Stimulated activated CD8-positive, alpha-beta memory T cell treated with anti-CD3 and anti-CD28 coated beads, Interleukin-15, amount 100 ng/mL, for 24 hours (primary cell): ENCODE measurements at regions not wholly inside any gene's neighbourhood (a gene's known extent, or its start where the extent isn't known, plus 50 kb on each side); places are given as distances from the start of the nearest gene placed in this dataset.

ENCODE experiments used
- DNase-seq: peaks from one replicate; pipeline ENCODE4 v3.0.0-alpha.2; 2020; ENCODE audit warnings: low read depth

DNA sequence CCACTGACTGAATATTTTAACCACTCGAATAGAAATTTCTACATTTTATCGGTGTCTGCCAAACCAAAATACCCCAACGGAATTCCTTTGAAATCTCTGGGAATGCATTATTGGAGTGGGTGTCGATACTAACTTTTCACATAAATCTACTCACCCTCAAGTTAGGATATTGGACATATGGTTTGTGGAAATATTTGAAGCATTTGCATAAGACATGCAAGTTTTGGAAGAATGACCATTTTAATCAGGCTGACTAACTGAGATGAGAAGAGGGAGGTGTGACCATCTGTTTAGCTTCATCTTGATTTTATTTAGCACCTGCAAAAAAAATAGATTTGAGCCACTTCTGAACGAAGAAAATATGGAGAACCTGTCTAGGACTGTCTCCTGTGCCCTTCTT is 61.2 kb downstream of the KLF6 start:
- DNase-seq: no peak

DNA sequence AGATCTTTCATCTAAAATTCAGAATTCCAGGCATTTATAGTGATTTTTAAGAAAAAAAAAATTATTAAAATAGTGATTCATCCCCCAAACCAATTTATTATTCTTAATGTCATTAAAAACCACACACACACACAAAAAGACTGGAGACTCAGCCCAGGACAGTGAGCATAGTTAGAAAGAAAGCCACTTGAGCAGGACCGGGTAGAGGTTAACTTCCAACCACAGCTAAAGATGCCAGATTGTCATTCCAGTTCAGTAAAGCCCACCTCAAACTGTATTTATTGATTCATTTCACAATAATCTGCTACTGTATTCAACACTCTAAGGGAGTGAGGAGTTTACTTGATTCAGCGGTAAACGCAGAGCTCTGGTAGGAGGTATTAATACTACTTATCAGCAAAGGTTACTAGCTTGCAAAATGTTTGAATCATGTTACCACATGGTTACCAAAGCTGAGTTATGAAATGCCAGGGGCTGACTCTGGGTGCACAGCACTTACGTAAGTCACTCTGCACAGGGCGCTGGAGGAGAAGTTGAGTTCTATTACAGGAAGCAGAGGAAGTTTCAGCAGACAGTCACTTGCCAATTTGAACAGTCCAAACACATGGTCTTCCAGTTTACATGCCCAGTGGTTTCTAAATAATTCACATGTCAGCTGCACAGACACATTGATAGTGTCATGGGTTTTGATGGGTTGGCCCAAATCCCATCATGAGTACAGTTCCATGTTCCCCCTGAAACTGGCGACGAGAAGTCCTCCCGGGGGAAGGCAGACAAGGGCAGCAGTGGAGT is 64.6 kb downstream of the KLF6 start:
- DNase-seq: no peak

DNA sequence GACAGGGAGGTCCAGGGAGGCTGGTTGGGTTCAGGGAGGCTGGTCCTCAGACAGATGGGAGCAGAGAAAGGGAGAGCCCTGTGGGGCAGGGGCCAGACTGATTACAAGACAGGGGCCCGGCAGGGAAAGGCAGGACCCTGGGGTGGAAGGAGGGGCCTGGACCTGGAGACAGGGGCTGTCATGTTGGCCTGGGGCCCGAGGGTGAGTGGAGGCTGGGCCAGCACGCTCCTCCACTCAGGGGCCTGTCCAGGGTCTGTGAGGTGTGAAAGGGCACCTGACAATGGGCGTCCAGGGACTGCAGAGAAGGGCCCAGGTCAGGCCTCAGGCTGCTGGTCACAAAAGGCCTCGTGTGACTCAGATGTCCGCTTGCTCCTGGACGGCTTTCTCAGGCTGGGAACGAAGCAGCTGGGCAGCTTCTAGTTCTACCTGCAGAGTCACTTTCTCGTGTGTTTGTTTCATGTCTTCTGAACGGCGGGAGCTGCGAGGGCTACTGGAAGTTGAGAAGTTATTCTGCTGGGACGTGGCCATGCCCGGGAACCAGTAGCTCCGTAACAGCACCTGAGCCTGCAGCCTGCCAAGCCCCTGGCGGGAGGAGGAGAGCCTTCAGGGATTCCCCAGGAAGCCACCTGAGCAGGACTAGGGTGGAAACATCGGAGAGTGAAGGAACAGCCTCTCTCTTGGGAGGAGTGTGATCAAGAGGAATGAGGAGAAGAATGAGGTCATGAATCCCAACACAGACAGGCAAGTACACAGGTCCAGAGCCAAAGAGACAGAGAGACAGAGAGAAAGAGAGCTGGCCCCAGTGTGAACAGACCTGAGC is 65.8 kb downstream of the KLF6 start:
- no peak for DNase-seq

DNA sequence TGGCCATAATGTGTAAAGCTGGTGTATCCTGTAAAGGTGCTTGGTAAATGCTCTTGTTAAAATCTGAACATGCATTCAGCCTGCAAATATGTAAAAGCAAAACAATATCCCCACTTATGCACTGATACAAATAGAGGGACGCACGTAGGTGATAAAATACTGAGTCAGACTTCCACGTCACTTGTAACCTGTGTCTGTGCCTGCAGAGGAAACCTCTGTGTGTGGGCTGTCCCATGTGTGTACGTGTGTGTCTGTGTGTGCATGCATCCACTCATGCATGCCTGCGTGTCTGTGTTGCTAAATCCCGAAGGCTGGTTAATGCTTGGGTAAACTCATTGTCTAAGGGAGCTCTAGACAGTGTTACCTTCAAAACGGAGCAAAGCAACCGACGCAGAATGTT is 68.9 kb downstream of the KLF6 start:
- DNase-seq: no peak

DNA sequence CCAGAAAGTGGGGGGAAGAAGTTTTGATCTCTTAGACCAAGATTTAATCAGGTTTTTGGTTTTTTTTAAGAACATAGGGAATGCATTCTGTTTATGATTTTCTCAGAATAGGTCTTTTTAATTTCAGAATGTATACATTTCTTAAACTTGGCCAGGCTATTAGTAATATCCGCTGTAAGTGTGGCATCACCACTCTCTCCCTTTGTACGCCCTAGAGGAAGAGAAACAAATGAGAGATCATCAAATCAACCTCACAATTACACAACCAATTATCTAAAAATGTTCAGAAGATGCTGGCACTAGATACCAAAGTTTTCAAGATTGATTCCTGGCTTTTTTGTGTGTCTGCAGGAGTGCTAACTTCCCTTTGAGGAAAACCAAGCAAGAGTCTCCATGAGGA is 70.0 kb downstream of the KLF6 start:
- no peak for DNase-seq

DNA sequence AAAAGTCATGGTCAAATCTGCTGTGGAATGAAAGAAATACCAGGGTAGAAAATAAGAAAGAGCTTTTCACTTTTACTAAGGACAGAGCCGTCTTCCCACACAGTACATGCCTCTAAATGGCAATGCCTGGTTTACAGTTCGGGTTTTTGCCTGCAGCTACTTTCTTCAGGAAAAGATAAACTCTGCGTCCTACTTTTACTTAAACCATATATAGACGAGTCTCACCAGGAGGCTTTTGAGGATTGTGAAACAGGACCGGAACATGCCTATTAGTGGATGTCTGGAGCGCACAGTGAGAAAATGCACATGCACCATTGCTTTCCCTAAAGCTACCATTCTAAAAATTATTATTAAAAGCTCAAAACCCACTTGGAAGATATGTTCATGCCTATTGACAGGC is 70.5 kb downstream of the KLF6 start:
- no peak for DNase-seq

DNA sequence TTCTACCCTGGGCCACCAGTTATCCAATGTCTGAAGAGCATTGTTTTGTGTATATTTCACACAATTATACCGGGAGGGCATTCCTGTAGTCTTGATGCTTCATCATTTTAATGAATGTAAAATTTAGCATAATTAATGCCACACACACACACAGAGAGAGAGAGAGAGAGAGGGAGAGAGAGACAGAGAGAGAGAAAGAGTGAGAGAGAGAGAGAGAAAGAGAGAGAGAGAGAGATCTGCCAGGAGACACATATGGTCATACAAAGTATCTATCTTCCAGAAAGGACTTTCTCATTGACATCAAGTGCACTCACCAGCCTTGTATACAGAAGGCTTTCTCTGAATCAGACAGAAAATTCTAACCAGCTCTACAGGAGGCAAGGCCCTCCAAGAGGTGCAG is 72.3 kb downstream of the KLF6 start:
- no peak for DNase-seq

DNA sequence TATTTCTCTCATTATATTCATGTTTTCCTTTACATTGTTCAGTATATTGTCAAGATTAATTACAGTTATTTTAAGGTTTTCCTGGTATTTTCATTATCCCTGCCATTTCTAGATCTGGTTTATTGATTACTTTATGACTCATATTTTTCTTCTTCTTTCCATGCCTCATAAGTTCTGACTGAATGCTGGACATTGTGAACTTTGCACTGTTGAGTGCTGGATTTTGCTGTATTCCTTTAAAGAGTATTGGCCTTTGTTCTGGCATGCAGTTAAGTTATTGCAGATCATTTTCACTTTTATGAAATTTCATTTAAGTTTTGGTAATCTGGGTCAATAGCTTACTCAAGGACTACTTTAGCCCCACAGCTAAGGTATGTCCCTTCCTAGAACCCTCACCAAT is 73.1 kb downstream of the KLF6 start:
- DNase-seq: no peak

DNA sequence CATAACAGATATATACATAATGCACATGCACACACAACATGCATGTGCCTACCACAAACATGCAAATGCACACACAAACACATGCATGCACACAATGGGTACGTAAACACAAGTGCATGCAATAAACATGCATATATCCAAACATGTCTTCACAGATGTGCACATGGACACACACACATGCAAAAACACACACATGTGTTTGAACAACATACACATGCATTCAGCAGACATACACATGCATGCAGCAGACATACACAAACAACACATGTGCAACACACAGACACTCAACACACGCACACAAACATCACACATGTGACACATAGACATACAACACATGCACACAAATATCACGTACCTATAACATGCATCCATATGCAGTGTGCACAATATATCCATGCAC is 74.2 kb downstream of the KLF6 start:
- no peak for DNase-seq

DNA sequence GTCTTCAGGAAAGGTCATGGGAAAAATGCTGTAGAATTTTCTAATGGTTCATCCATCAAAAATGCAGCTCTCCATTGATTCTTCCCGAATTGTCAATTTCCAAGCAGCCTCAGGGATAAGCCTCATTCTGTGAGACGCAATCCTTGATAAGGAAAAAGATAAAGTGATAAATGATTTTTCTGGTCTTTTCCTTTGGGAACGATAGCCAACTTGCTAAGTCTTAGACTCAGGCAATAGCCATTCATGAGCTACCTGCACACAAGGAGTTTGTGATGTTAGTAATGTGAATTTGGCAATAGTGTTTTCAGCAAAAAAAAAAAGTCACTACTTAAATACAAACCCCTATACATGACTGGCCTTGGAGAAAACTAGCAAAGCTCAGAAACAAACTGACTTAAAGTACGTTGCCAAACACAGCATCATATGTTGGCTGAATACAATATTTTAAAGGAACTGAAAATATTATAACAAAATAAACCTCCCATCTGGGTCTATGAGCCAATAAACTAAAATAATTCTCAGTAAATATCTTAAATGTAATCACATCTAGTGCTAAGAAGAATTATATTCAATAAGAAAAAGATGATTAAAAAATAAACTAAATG is 75.5 kb downstream of the KLF6 start:
- DNase-seq: no peak

DNA sequence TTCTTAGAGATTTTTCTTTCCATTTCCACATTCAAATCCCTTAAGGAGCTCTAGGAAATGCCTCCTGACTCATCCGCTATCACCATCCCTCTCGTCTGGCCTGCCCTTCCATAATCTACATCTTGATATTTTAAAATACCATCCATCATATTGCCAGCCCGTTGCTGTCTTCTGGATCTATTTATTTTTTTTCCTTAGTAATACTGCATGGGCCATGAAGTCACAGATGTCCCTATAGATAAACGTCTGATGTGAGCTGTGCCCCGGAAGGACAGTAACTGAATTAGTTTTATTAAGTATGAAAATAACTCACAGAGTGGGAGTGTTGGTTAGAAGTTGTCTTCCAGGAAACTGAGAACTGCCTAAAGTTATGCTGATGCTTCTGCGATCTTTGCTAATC is 76.2 kb downstream of the KLF6 start:
- DNase-seq: no peak

DNA sequence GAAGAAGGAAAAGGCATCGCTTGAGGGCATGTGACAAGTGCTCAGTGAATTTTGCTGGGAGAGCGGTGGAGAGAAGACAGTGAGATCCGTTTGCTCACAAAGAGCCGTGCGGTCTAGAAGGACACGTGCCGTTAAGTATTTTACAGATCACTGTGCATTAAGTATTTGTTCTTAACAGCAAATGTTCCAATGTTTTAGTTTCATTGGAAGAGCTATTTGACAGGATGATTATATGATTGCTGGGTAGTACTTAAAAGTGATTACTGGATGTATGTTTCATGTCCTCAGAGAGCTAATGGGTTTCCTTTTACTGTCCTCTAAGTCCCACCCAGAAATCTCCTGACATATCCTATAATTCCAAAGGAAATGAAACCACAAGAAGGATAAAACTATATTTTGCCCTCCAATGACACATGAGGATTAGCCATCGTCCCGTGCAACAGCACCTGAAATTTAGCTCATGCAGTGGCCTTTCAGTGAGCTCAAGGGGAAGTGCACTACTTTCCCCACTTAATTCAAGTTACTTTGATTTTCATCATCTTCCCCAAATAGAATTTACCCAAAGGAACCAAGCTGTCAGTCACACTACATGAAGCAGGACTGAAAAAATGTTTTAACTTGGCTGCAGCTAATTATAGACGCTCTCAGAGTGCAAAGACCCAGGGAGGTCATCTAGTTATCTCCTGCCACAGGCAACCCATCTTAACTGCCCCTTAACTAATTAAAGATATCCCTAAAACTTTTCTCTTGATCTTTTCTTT is 80.3 kb downstream of the KLF6 start:
- DNase-seq: no peak

DNA sequence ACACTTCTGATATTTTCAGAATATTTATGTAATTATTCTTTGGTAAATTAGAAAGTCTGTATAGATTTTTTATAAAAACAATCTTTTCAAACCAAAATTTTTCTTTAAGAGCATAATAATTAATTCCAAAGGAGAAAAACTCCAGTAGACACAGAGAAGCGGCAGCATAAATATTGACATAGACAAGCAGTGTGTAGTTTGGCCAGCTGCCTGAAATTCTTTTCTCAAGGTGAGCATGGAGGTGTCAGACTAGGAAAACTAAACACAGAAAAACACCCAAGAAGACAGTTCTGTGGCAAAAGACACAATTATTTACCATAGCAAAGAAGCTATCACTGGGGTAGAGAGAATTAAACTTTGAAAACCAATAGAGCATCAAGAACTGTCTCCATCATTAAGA is 82.4 kb downstream of the KLF6 start:
- no peak for DNase-seq

DNA sequence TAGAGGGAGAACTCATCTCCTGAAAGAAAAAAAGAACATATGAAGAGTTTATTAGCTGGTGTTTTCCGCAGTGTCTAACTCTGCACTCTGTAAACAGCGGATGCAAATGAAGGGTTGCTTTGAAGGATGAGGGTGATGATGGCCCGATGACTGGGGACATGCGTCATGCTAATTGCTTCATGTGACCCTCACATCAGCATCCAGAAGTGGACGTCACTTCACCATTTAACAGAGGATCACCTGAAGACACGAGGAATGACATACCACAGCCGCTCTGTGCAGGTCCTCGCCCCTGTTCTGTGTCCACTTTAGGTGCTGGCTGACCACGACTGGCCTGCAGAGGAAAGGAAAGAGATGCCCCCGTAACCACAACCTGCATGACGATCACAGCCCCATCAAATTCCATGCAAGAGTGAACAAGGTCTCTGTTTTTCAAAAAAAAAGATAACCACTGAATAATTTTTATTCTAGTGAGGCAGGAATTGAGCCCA is 82.9 kb downstream of the KLF6 start:
- DNase-seq: no peak

DNA sequence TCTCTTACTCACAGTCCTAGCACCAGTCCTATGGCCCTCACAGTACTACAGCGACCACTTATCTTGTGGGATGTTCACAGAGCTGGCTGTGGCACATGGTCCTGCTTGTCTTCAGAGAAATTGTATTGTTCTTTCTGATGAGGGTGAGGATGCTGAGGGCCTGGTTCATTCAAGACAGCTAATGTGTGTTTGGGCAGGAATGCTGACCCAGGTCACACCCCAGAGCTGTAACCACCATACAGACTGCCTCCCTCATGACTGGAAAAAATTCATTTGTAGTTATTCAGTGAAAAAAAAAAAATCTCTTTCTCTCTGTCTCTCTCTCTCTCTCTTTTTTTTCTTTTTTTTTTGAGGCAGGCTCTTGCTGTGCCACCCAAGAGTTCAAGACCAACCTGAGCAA is 83.5 kb downstream of the KLF6 start:
- no peak for DNase-seq

DNA sequence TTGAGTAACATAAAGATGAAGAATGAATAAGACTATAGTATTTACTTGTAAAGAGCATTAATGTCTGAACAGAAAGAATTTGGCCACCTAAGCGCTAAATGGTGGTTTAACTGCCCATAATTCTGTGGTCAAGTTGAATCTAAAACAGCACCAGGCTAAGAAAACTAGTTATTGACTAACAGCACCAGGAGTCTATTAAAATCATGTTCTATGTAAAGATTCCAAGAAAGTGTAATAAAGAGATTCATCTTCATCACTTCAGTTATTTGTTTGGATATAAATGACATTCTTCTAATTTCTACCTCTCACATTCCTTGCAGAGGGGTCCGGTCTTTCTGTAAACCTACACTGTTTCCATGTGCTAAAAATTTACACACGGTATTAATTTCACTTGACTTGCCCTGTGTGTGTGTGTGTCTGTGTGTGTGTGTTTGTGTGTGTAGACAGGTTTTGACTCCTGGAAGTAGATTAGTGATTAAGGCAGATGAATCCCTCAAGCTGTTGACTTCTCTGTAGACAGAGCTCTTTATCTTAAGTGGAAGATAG is 84.4 kb downstream of the KLF6 start:
- no peak for DNase-seq

DNA sequence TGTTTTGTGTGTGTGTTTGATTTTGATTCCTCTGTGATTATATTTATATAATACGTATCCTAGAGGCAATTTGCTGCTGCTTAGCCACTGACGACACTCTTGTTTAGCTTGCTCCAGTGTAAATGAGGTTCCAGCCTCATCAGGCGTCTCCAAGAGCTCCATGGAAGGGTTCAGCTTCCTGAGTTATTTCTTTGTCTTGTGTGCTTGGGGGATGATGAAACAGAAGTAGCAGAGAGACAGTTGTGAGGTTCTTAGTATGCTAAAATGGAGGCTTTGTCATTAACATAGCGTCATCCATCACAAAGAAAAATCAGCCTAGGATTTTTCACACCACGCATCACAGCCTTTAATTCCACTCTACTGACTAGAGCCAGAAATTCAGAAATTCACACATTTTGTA is 85.1 kb downstream of the KLF6 start:
- no peak for DNase-seq

DNA sequence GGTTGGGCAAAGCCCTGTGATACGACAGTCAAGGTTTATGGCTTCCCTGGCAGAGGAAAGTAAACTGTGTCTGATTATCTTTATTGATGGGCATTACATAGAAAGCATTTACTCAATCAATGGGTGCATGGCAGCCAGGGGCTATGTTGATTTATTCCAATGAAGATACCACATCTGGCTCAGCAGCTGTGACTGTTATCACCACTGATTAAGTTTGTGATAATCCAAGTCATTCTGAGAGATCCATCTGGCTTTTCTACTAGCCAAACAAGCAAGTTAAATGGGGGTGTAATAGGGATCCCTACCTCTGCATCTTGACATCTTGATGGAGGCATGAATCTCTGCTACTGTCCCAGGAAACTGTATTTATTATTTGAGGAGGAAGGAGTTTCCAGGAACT is 86.7 kb downstream of the KLF6 start:
- DNase-seq: no peak

DNA sequence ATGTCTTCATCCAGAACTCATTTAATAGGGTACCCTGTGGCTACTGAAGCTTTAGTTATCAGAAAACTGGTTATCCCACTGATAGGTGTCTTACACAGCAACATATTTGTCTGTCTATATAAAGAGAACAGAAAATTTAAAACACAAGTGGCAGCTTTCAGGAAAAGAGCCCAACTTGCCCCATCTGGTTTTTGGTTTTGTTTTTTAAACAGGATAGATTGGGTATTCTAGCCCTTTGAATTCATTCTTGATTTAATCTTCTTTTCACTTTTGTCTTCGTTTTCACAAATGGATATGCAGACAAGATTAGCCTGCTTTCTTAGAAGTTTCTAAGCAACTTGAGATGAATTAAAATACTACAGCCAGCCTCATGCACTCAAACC is 91.3 kb downstream of the KLF6 start:
- no peak for DNase-seq

DNA sequence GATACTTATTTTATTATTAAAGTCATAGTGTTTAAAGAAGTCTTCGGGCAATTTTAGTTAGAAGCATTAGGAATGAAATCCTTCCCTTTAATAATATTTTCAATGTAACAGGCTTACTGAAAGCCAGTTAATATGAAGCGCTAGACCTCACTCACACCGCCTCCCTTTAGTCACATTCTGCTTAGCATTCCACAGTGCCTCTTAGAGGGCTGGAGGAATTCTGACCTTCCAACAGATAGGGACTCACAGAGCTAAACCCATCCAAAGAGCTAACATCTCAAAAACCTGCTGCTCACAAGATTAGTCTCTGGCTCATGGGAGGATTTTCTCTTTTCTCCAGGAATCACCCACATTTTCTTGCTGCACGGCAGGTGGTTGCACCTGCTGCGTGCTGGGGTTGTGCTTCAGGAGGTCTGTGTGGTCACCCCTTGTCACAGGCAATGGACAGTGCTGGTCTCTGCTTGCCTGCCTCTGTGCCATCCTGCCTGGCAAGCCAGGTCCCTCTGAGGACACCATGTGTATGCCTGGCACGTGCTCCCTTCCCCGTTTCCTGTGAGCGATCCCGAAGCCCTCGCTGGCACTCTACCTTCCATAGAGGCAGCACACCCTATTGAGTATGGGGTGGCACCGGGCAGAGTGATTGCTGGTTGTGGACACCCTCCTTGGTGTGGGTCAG is 91.8 kb downstream of the KLF6 start:
- DNase-seq: no peak

DNA sequence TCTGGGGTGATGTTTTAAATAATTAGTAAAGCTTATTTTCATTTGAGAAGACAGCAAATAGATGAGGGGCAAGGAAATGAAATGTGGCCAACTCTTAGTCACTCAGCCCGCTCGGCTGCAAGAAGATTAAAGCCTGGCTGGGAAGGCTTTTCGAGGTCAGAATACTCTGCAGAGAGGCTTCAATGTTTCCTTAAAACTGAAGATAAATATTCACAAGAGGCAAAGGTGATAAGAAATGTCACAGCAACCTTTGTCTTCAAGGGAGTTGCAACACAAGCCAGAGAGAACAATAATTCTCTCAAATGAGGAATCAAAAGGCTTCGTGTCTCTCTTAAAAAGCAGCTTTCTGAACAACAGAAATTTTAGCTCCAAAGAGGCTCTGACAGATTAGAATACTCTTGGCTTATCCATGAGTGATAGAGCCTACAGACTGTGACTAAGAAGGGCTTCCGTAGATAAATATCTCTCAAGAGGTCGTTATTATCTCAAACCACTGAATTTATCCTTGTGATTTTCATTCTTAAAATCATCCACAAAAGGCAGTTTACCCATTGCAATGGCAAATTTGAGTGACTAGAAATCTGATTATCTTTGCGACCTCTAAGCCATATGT is 92.5 kb downstream of the KLF6 start:
- DNase-seq: no peak
